ENCODE measurements at regions not wholly inside any gene's neighbourhood (a gene's known extent, or its start where the extent isn't known, plus 50 kb on each side); places are given as distances from the start of the nearest gene placed in this dataset.

- TF ChIP-seq, protein P1, sequence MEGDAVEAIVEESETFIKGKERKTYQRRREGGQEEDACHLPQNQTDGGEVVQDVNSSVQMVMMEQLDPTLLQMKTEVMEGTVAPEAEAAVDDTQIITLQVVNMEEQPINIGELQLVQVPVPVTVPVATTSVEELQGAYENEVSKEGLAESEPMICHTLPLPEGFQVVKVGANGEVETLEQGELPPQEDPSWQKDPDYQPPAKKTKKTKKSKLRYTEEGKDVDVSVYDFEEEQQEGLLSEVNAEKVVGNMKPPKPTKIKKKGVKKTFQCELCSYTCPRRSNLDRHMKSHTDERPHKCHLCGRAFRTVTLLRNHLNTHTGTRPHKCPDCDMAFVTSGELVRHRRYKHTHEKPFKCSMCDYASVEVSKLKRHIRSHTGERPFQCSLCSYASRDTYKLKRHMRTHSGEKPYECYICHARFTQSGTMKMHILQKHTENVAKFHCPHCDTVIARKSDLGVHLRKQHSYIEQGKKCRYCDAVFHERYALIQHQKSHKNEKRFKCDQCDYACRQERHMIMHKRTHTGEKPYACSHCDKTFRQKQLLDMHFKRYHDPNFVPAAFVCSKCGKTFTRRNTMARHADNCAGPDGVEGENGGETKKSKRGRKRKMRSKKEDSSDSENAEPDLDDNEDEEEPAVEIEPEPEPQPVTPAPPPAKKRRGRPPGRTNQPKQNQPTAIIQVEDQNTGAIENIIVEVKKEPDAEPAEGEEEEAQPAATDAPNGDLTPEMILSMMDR (IDR thresholded peaks at IDR 0.05): no peak
- TF ChIP-seq POLR2AphosphoS5 (IDR thresholded peaks at IDR 0.05) (no peak), POLR2A (IDR thresholded peaks at IDR 0.05) (no peak)
Measured at GRCh38 chr12:39240587-39240986, 202.3 kb downstream of the KIF21A start.

Data from transverse colon (tissue), 4 donors.